ENCODE measurements at regions not wholly inside any gene's neighbourhood (a gene's known extent, or its start where the extent isn't known, plus 50 kb on each side); places are given as distances from the start of the nearest gene placed in this dataset. TPM values are rescaled to one million over a fixed set of nuclear protein-coding genes. Genes with fewer than 3 reads are reported as not detected.
"Not testable (repeated sequence)": the region's sequence is repeated elsewhere in the genome, so short reads cannot be mapped to it uniquely, and the experiment has no call there.

- SMC1A ChIA-PET (ENCODE audit: uncharacterized antibody, unreplicated experiment); H3K27ac ChIP-seq (ENCODE audit: control insufficient read depth, insufficient read depth); H3K27me3 ChIP-seq (replicated peaks in 1 of 2; ENCODE audit: control insufficient read depth in 2 of 2, insufficient read depth in 2 of 2, low read length in 1 of 2); H2AFZ ChIP-seq (ENCODE audit: control insufficient read depth, low read depth, low read length); H4K20me1 ChIP-seq (ENCODE audit: control insufficient read depth, insufficient read depth); ATAC-seq; H3K4me1 ChIP-seq (ENCODE audit: control insufficient read depth, insufficient read depth, low read length); H3K9ac ChIP-seq (ENCODE audit: control insufficient read depth, insufficient read depth, low read length); POLR2A ChIA-PET; H3K4me3 ChIP-seq; H3K79me2 ChIP-seq (ENCODE audit: control insufficient read depth, insufficient read depth, low read length); RAD21 ChIA-PET (ENCODE audit: unreplicated experiment); DNase-seq (ENCODE audit: low read depth, low spot score); H3K9me3 ChIP-seq (replicated peaks; ENCODE audit: control insufficient read depth, insufficient read depth, low read length); H3K36me3 ChIP-seq (ENCODE audit: control insufficient read depth in 2 of 2, insufficient read depth in 2 of 2, low read length in 1 of 2); in situ Hi-C loops (cut with MboI); intact Hi-C loops (cut with micrococcal nuclease; ENCODE audit: unreplicated experiment); H3K4me2 ChIP-seq (ENCODE audit: control insufficient read depth, insufficient read depth); FAIRE-seq; BruUV-seq (replicated peaks): not testable (repeated sequence)
- CTCF ChIA-PET, result interaction anchor here (0.6 kb wide), 1 partner anchor 55 kb away, joined by 6 read pairs; no protein-coding TSS in a partner anchor
Observed at GRCh38 chr11:34713631-34714030, 92.7 kb downstream of the EHF start.

Small RNA genes lying in the stretch of these regions (small RNA-seq; reads per million reads assigned to genes)
- gene AL359999.1, result not detected

Measured in GM12878 (cell line).